Muscle layer of colon (tissue), 2 donors: ENCODE measurements at regions not wholly inside any gene's neighbourhood (a gene's known extent, or its start where the extent isn't known, plus 50 kb on each side); places are given as distances from the start of the nearest gene placed in this dataset.

Experiments
- H3K27ac ChIP-seq: one replicate; pipeline ENCODE4 v1.7.0; 2013; ENCODE audit warnings: low read depth, mild to moderate bottlenecking, low read length, moderate library complexity
- H3K27me3 ChIP-seq, 2 donors: one replicate each; pipeline ENCODE4 v1.7.0; 2013; ENCODE audit warnings: low read length in 2 of 2, mild to moderate bottlenecking in 2 of 2; ENCODE audit not compliant: insufficient read depth in 2 of 2, control insufficient read depth in 1 of 2
- H3K36me3 ChIP-seq: one replicate; pipeline ENCODE4 v1.7.0; 2013; ENCODE audit warnings: mild to moderate bottlenecking, low read length; ENCODE audit not compliant: insufficient read depth
- H3K4me1 ChIP-seq: one replicate; pipeline ENCODE4 v1.7.0; 2013; ENCODE audit warnings: mild to moderate bottlenecking, low read length; ENCODE audit not compliant: insufficient read depth
- H3K4me3 ChIP-seq, 2 donors: one replicate each; pipeline ENCODE4 v1.7.0; 2013; ENCODE audit warnings: low read length in 2 of 2, low read depth in 1 of 2, mild to moderate bottlenecking in 1 of 2, moderate library complexity in 1 of 2
- H3K9ac ChIP-seq: one replicate; pipeline ENCODE4 v1.7.0; 2013; ENCODE audit warnings: low read length
- H3K9me3 ChIP-seq: one replicate; pipeline ENCODE4 v1.7.0; 2013; ENCODE audit warnings: mild to moderate bottlenecking, low read length
- donor health status: abdominal sarcoma.
- donor health status: Adenocarcinoma of cecum.

DNA sequence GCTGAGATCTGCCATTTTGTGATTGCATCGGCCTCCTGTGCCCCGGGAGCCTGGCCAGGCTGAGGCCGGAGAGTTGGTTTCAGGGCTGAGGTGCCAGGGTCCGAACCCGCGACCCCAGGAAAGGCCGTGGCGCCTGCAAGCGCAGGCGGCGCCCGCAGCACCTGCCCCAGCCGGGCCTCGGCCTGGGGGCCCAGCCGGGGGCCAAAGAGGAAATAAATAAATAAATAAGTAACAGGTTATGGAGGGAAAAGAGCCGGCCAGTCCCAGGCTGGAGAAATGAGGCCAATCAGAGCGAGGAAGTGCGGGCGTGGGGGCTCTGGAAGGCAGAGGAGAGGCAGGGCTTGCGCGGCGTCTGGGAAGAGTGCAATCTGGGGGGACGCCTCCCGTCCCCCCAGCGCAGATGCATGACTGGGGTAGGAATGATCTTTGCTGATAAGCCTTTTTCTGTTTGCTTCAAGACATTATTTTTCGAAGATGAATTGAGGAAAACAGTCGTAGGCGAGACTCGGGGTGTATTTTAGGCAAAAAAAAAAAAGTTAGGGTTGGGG is 145.6 kb upstream of the ZNF536 start:
- H3K9me3 ChIP-seq: no peaks in the 10 kb centered on the region
- H3K9ac ChIP-seq: no peak overlapping the region
- H3K27me3 ChIP-seq: peaks cover 35 to 73% of the 10 kb centered on the region in 2 donors
- no peak overlapping the region for H3K27ac ChIP-seq
- H3K36me3 ChIP-seq: no peaks in the 10 kb centered on the region
- H3K4me3 ChIP-seq: peak overlapping the region; percentile 75 to 83
- peaks cover 21% of the 10 kb centered on the region for H3K4me1 ChIP-seq

GRCh38 chr19:30227012-30227621 is 145.1 kb upstream of the ZNF536 start:
- H3K4me3 ChIP-seq: peak overlapping the region; percentile 75 to 83
- H3K36me3 ChIP-seq: no peaks in the 10 kb centered on the region
- peak overlapping the region; percentile 58 for H3K27ac ChIP-seq
- H3K9ac ChIP-seq: no peak overlapping the region
- H3K4me1 ChIP-seq: peaks cover 21% of the 10 kb centered on the region
- H3K27me3 ChIP-seq: peaks cover 35 to 71% of the 10 kb centered on the region in 2 donors
- H3K9me3 ChIP-seq: no peaks in the 10 kb centered on the region

DNA sequence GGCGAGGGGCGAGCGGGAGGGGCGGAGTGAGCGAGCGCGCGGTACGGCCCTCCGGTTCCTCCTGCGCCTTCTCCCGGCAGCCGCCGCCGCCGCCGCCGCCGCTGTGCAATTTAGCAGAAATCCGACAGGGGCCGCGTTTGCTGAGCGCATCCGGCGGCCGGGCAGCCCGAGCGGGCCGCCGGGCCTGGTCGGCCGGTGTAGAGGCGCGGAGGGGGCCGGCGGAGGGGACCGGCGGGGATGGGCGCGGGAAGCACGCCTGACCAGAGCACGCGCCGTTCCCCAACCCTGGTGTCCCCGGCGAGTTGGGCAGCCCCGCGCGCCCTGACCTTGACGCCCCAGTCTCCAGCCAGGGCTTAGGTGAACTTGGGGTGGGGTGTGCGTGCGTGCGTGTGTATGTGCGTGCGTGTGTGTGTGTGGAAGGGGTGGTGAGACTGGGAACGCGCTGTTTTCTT is 144.5 kb upstream of the ZNF536 start:
- Histone ChIP-seq H3K4me1 (peaks cover 21% of the 10 kb centered on the region), H3K36me3 (no peaks in the 10 kb centered on the region), H3K27me3 (peaks cover 35 to 65% of the 10 kb centered on the region in 2 donors), H3K27ac (no peak overlapping the region), H3K9ac (no peak overlapping the region), H3K4me3 (peak overlapping the region; percentile 75 to 83), H3K9me3 (no peaks in the 10 kb centered on the region)

DNA sequence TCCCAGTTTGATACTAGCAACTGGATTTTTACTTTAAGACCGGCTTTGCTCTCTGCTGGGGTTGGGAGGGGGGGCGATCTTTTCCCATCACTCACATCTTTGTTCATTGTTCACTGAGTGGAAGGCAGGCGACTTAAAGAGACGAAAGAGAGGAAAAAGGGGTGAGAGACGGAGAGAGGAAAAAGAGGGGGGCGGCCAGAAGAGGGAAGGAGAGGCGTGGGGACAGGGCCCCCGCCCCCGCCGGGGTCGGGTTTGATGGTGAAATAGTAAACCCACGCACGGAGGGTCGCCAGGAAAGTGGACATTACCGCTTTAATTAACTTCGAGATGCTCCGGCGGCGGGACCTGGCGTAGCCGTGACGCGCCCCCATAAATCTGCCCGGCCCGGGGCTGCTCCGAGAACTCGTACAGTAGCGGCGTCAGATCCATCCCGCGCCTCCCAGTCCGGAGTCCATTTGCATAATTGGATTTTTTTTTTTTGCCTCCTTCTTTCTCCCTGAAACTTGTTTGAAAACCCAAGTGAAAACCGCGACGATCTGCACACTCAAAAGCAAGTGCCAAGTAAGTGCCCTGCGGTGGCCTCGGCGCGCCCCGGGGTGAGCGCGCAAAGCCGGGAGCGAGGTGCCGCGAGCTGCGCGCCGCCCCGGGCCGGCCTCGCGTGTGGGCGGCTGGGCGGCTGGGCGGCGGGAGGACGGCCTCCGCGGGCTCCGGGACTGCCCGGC is 143.9 kb upstream of the ZNF536 start:
- Histone ChIP-seq H3K9me3 (no peaks in the 10 kb centered on the region), H3K27me3 (peaks cover 29 to 59% of the 10 kb centered on the region in 2 donors), H3K36me3 (no peaks in the 10 kb centered on the region), H3K4me1 (peaks cover 21% of the 10 kb centered on the region), H3K27ac (no peak overlapping the region), H3K4me3 (peak overlapping the region; percentile 35 to 57), H3K9ac (no peak overlapping the region)

DNA sequence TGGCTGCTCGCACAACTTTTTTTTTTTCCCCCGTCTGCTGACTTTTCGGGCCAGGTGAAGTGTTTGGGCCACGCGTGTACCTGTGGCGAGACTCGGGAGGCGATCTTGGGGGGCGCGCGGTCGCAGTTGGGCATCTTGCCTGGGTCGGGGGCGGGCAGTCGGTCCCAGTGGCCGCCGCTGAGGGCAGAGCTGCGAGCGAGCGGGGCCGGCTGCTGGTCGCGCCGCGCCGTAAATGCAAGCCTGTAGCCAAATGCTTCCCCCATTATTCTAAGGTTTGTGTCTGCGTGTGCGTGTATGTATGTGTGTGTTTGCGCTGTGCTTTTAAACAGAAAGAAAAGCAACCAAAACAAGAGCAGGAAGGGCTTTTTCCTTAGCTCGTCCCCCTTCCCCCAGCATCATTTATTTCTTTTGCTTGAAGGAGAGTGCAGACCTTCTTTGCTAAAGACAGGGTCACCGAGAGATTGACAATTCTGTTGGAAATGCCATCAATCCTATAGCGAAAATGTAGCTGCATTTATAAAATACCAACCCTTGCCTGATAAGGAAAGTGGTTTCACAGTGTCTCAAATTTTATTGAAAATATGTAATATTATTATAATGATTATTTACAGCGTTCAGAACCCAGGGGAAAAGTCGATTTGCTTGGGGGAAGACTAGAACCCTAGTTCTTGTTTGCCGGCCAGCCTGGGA is 143.2 kb upstream of the ZNF536 start:
- Histone ChIP-seq H3K36me3 (no peaks in the 10 kb centered on the region), H3K9ac (no peak overlapping the region), H3K4me1 (peaks cover 21% of the 10 kb centered on the region), H3K4me3 (peak overlapping the region; percentile 35 to 50), H3K27me3 (peaks cover 22 to 52% of the 10 kb centered on the region in 2 donors), H3K9me3 (no peaks in the 10 kb centered on the region), H3K27ac (no peak overlapping the region)

- Histone ChIP-seq H3K9ac (no peak overlapping the region), H3K9me3 (no peaks in the 10 kb centered on the region), H3K4me1 (peaks cover 20% of the 10 kb centered on the region), H3K27ac (no peak overlapping the region), H3K4me3 (no peak overlapping the region), H3K27me3 (peaks cover 16 to 47% of the 10 kb centered on the region in 2 donors), H3K36me3 (no peaks in the 10 kb centered on the region)
Observed at GRCh38 chr19:30229525-30230174, 142.5 kb upstream of the ZNF536 start.

GRCh38 chr19:30231408-30232318 is 140.5 kb upstream of the ZNF536 start:
- Histone ChIP-seq H3K36me3 (no peaks in the 10 kb centered on the region), H3K4me3 (no peak overlapping the region), H3K27ac (no peak overlapping the region), H3K27me3 (peaks cover 5 to 33% of the 10 kb centered on the region in 2 donors), H3K9me3 (no peaks in the 10 kb centered on the region), H3K4me1 (peaks cover 6% of the 10 kb centered on the region), H3K9ac (no peak overlapping the region)

DNA sequence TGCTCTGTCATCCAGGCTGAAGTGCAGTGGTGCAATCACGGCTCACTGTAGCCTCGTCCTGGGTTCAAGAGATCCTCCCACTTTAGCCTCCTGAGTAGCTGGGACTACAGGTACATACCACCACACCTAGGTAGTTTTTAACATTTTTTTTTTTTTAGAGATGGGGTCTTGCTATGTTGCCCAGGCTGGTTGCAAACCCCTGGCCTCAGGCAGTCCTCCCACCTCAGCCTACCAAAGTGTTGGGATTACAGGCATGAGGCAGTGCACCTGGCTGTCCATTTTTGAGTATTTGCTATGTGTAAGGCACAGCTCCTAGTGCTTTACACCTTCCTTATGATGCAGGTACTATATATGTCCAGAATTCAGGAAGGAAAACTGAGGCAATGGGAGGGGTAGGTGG is 138.8 kb upstream of the ZNF536 start:
- peaks cover 2% of the 10 kb centered on the region for H3K4me1 ChIP-seq
- H3K9ac ChIP-seq: no peak overlapping the region

DNA sequence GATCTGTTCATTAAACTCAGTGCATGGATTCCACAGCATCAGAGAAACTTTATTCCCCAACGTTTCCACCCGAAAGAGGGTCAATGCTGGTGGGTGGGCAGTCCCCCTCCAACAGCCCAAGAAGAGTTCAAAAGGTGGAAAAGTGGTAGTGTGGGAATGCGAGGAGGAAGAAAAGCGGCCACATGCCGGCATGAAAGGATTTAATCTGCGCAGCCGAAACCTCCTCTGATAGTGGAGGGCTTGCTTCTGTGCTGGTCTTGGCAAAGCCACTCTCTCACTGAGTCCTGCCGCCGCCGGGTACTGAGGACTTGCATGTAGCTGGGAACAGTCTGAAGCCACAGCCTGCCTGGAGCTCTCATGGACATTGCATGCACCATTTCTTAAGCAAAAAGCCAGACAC is 136.2 kb upstream of the ZNF536 start:
- H3K36me3 ChIP-seq: no peaks in the 10 kb centered on the region
- no peaks in the 10 kb centered on the region for H3K4me1 ChIP-seq
- H3K9ac ChIP-seq: no peak overlapping the region
- no peaks in the 10 kb centered on the region for H3K9me3 ChIP-seq
- H3K27ac ChIP-seq: no peak overlapping the region
- H3K27me3 ChIP-seq: peaks cover 0 to 10% of the 10 kb centered on the region in 2 donors
- no peak overlapping the region for H3K4me3 ChIP-seq

More for the DNA sequence above, 138.8 kb upstream of the ZNF536 start:
- H3K27ac ChIP-seq: no peak overlapping the region
- H3K4me3 ChIP-seq: no peak overlapping the region
- peaks cover 0 to 23% of the 10 kb centered on the region in 2 donors for H3K27me3 ChIP-seq
- no peaks in the 10 kb centered on the region for H3K9me3 ChIP-seq
- H3K36me3 ChIP-seq: no peaks in the 10 kb centered on the region

GRCh38 chr19:30236587-30236986 is 135.6 kb upstream of the ZNF536 start:
- no peaks in the 10 kb centered on the region for H3K36me3 ChIP-seq
- no peak overlapping the region for H3K27ac ChIP-seq
- no peaks in the 10 kb centered on the region for H3K9me3 ChIP-seq
- no peak overlapping the region for H3K4me3 ChIP-seq
- H3K9ac ChIP-seq: no peak overlapping the region
- peaks cover 0 to 4% of the 10 kb centered on the region in 2 donors for H3K27me3 ChIP-seq
- H3K4me1 ChIP-seq: no peaks in the 10 kb centered on the region
